Astrocyte (in vitro differentiated cells and primary cell): ENCODE measurements at regions not wholly inside any gene's neighbourhood (a gene's known extent, or its start where the extent isn't known, plus 50 kb on each side); places are given as distances from the start of the nearest gene placed in this dataset.

Experiments
- CTCF ChIP-seq: IDR thresholded peaks from 2 replicates; pipeline ENCODE4 v1.5.1; 2011; ENCODE audit warnings: low read depth, mild to moderate bottlenecking, inconsistent platforms, low read length, moderate library complexity; ENCODE audit not compliant: insufficient read depth
- EZH2 ChIP-seq: IDR thresholded peaks from 2 replicates; pipeline ENCODE4 v1.6.1; 2012; ENCODE audit warnings: mild to moderate bottlenecking, low read length, inconsistent platforms; ENCODE audit not compliant: insufficient read depth

- TF ChIP-seq CTCF (no peak), EZH2 (no peak)
Measured at GRCh38 chr4:162352580-162353107, 188.8 kb upstream of the FSTL5 start.
